Pulmonary artery endothelial cell (primary cell): ENCODE measurements at regions not wholly inside any gene's neighbourhood (a gene's known extent, or its start where the extent isn't known, plus 50 kb on each side); places are given as distances from the start of the nearest gene placed in this dataset.
"Not testable (repeated sequence)": the region's sequence is repeated elsewhere in the genome, so short reads cannot be mapped to it uniquely, and the experiment has no call there.

Source experiments
- DNase-seq: peaks from one replicate; pipeline ENCODE4 v3.0.0-alpha.2; 2011; ENCODE audit warnings: low read depth, low spot score

GRCh38 chr10:8379906-8380832, 325.7 kb downstream of the GATA3 start:
- no peak for DNase-seq

- no peak for DNase-seq
Observed at GRCh38 chr10:8380833-8381496, 326.5 kb downstream of the GATA3 start.

GRCh38 chr10:8386781-8387180, 332.3 kb downstream of the GATA3 start:
- no peak for DNase-seq

GRCh38 chr10:8389630-8390029, 335.1 kb downstream of the GATA3 start:
- no peak for DNase-seq

GRCh38 chr10:8392216-8392615, 337.7 kb downstream of the GATA3 start:
- no peak for DNase-seq

GRCh38 chr10:8393531-8393930, 339.0 kb downstream of the GATA3 start:
- no peak for DNase-seq

GRCh38 chr10:8396675-8397074, 342.2 kb downstream of the GATA3 start:
- no peak for DNase-seq

GRCh38 chr10:8398771-8399170, 344.3 kb downstream of the GATA3 start:
- DNase-seq = no peak

- DNase-seq = no peak
Observed at GRCh38 chr10:8400151-8400550, 345.7 kb downstream of the GATA3 start.

- DNase-seq = no peak
Observed at GRCh38 chr10:8400892-8401291, 346.4 kb downstream of the GATA3 start.

- DNase-seq = no peak
Observed at GRCh38 chr10:8401531-8401930, 347.0 kb downstream of the GATA3 start.

- no peak for DNase-seq
Observed at GRCh38 chr10:8402576-8402975, 348.1 kb downstream of the GATA3 start.

GRCh38 chr10:8403711-8404371, 349.4 kb downstream of the GATA3 start:
- no peak for DNase-seq

GRCh38 chr10:8404721-8405120, 350.2 kb downstream of the GATA3 start:
- no peak for DNase-seq

- DNase-seq = no peak
Observed at GRCh38 chr10:8405596-8405995, 351.1 kb downstream of the GATA3 start.

- no peak for DNase-seq
Observed at GRCh38 chr10:8407501-8408021, 353.1 kb downstream of the GATA3 start.

- DNase-seq = no peak
Observed at GRCh38 chr10:8410506-8410905, 356.0 kb downstream of the GATA3 start.

- no peak for DNase-seq
Observed at GRCh38 chr10:8412541-8412940, 358.1 kb downstream of the GATA3 start.

GRCh38 chr10:8415029-8415428, 360.5 kb downstream of the GATA3 start:
- DNase-seq = not testable (repeated sequence)

- DNase-seq = no peak
Observed at GRCh38 chr10:8416192-8416701, 361.8 kb downstream of the GATA3 start.

- no peak for DNase-seq
Observed at GRCh38 chr10:8416760-8417159, 362.3 kb downstream of the GATA3 start.

- DNase-seq = no peak
Observed at GRCh38 chr10:8417631-8418030, 363.1 kb downstream of the GATA3 start.
